Erythroblast (primary cell): ENCODE measurements at regions not wholly inside any gene's neighbourhood (a gene's known extent, or its start where the extent isn't known, plus 50 kb on each side); places are given as distances from the start of the nearest gene placed in this dataset.

ENCODE experiments used
- DNase-seq, 2 experiments: peaks; one replicate each; lab custom pipeline; 2025; lab: John Stamatoyannopoulos, UW
- GATA1 ChIP-seq: IDR thresholded peaks from 2 replicates; pipeline ENCODE4 v1.6.1; 2011; ENCODE audit warnings: low read depth, mild to moderate bottlenecking, control low read depth, low read length, moderate library complexity
- POLR2A ChIP-seq: IDR thresholded peaks from 2 replicates; pipeline ENCODE4 v1.6.1; 2011; ENCODE audit warnings: mild to moderate bottlenecking, low read length

DNA sequence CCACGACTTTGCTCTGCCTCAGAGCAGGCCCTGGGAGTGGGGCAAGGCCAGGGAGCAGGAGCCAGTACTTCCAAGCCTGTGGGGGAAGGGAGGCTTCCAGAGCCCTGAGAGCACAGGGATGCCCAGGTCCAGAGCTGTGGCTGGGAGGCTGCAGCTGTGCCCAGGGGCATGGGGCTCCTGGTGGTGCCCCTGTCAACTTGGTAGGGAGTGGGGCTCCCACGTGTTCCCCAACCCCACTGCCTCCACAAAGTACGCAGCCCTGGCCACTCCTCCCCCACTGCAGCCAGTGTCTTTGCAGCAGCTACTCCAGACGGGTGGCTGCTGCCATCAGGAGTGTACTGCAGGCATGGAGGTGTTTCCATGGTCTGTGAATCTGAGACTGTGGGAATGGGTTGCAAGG lies 294.1 kb upstream of the SNX7 start:
- DNase-seq: no peak
- TF ChIP-seq POLR2A: no peak
- no peak for TF ChIP-seq GATA1

DNA sequence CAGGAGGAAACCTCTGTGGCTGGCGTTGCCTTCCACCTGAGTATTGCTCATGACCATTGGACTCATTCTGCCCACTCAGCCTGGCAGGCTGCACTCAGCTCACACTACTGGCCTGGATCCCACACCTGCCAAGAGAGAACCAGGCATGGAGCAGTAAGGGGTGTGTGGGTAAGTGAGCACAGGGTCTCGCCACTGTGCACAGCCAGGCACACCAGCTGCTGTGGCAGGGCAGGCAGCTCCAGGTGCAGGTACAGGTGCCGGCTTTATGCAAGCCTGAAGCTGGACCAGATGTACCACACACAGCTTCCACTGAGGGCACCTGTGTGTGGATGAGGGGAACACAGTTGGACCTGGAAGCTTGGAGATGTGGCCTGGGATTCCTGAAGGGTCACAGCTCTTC lies 295.2 kb upstream of the SNX7 start:
- no peak for DNase-seq
- TF ChIP-seq GATA1: no peak
- no peak for TF ChIP-seq POLR2A

DNA sequence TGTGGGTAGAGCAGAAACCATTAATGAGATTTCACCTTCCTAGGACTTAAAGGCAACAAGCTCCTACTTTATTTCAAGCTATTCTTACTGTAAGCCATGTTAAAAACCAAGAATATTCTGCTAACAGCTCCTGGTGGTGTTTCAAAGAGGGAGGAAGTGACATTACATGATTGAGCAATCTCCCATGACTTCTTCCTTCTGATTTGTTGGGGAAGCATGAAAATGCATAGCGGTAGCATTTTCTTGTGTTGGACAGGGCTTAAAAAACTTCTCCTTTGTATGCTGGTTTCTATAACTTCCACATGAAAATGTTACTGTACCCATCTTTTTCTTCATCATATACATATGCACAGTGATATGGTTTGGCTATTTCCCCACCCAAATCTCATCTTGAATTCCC lies 297.0 kb upstream of the SNX7 start:
- DNase-seq: no peak
- no peak for TF ChIP-seq GATA1
- no peak for TF ChIP-seq POLR2A

DNA sequence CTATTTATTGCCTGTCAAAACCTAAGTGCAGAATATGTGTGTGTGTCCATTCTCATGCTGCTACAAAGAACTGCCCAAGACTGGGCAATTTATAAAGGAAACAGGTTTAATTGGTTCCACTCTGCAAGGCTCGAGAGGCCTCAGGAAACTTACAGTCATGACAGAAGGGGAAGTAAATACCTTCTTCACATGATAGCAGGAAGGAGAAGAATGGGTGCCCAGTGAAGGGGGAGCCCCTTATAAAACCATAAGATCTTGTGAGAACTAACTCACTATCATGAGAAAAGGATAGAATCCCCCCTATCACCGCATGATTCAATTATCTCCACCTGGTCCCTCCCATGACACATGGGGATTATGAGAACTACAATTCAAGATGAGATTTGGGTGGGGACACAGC lies 300.7 kb upstream of the SNX7 start:
- TF ChIP-seq POLR2A (no peak), GATA1 (no peak)
- DNase-seq: no peak

DNA sequence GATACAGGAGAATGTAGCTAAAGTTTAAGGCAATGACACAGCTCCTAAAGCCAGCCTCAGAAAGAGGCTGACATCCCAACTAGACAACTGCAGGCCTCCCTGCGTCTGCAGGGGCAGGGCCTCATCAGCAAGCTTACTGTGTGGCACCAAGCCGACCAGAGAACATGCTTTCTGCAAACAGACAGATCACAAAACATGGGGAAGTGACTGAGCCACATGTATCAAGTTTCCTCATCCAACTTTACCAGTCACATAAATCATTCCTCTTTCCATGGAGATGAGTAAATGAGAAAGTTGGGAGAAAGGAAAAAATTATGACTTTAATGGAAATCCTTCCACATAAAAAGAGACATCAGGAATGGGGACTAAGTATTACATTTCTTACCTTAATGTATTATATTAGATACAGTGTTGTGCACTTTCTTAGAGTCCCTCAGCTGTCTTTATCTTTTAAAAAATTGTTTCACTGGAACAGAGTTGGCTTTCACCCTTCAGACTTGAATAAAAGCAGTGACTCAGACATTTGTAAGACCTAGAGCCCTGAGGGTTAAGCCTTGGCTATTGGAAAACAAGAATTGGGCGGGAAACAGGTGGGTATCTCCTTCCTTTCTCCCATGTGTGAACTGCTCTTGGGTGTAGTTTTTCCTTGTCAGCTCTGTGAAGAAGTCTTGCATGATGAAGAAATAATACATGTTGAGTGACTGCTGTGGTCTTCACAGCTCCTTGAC lies 305.7 kb upstream of the SNX7 start:
- TF ChIP-seq GATA1 (no peak), POLR2A (no peak)
- DNase-seq: no peak

DNA sequence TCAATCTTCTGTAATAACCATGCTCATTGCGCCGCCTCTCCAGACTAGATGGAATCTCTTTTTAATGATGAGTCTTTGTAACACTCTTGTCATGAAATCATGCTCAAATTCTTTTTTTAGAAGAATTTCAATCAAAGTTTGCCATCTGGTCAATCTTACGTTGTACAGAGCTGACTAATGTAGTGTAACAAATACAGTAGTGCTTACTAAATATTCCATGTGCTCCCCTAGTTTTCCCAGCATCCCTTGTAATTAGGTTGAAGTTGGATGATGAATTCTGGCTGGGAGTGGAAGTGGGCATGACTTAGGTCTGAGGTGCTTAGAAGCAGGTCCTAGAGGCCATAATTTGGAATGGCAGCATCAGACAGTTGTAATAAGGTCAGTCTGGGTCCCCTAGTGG lies 309.1 kb upstream of the SNX7 start:
- DNase-seq: no peak
- TF ChIP-seq POLR2A (no peak), GATA1 (no peak)

DNA sequence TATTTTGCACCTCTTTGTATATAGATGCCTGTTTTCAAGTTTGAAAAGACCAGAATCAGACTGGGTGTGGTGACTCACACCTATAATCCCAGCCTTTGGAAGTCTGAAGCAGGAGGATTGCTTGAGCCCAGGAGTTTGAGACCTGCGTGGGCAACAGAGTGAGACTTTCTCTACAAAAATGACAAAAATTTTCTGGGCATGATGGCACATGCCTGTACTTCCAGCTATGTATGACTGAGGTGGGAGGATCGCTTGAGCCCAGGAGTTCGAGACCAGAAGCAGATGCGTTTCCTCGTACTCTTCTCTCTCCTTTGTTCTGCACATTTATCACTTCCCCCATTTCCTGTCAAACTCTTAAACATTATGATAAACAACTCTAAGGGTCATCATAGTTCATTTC lies 310.0 kb upstream of the SNX7 start:
- DNase-seq: no peak

DNA sequence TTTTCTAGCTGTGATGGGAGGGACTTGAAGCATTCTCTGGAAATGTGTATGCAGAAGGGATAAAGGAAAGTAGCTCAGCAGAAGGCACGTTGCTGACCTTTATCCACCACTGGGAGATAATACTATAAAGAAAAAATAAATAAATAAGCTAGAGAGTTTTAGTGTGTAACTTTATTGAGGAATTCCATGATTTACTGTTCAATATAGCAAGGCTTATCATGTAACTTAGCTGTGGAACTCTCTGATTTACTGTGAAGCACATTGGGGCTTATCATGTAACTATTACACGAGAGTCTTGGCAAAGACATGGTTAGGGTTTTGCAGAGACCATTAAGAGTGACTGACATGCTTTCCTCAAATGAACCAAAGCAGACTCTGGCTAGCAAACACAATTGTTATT lies 316.1 kb upstream of the SNX7 start:
- TF ChIP-seq POLR2A (no peak), GATA1 (no peak)
- no peak for DNase-seq

More for the DNA sequence above, 310.0 kb upstream of the SNX7 start:
- TF ChIP-seq POLR2A (no peak), GATA1 (no peak)

DNA sequence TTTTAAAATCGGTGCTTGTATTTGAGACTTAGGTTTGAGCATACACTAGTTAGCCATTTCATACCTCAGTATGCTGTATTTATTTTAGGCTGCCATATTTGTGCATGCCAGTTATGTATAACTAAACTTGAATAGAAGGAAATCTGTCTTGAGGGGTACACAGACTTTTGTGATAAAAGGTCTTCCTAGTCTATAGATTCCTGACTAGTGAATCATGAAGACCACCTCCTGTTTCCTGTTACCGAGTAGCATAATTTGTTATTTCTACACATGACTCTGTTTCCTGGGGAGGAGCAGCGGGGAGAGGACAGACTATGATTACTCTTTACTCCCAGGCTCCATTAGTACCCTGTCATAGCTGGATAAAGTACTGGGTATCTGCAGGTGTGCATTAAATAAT lies 316.8 kb upstream of the SNX7 start:
- DNase-seq: no peak
- TF ChIP-seq GATA1 (no peak), POLR2A (no peak)

DNA sequence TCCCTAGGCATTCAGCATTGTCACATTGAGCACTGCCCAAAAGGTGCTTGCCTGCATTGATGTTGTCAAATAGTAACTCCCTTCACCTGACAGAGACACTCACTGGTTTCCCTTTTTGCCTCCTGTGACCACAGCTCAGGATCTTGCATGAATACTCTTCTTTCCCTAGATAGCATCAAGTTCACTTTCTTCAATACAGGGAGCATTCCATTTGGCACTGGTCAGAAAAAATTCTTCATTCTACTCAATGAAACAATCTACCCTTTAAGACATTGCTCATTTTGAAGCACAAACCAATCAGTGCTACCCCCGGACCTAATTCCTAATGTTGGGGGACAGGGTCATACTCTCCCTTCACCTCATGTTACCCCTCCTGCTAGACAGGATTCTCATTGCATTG lies 319.0 kb upstream of the SNX7 start:
- no peak for DNase-seq
- no peak for TF ChIP-seq POLR2A
- TF ChIP-seq GATA1: no peak

DNA sequence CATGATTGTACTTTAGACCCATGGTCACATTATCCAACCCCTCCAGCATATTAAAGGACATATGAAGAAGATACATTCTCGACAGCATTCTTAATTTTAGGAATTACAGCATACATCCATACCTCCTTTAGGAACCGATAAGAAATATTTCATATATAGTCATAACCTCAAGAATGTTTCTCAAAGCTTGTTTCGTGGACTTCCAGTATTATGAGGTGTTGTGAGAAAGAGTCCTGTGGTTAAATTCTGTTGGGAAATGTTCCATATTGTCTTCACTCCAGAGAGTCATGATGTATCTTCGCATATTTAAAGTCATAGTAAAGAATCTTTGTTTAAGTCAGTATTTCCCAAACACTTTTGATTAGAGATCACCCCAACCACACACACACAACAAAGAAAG lies 321.0 kb upstream of the SNX7 start:
- TF ChIP-seq GATA1 (no peak), POLR2A (no peak)
- no peak for DNase-seq

DNA sequence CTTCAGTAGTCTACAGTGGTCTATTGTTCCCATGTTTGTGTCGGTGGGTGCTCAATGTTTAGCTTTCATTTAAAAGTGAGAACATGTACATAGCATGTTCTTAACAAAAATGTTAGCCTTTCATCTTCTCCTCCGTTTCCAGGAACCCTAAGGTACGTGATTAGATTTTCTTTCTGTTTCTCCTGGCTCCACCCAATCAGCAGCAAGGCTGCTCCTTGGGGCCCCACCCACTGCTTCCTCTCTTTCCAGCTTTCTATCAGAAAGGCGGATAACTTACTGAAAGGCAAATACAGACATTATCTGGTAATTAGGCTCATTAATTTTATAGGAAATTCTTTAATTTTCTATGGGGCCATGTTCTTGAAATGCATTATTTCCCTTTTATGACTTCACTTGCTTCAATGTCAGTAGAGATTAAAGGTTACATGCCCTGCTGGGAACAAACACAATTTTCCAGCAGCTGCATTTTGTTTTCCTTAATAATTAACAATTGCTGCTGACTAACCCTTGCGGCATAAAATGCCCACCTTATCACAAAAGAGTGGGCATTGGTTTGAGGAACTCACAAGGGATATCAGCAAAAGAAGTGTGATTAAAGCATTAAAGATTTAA lies 324.9 kb upstream of the SNX7 start:
- TF ChIP-seq POLR2A (no peak), GATA1 (no peak)
- DNase-seq: no peak

DNA sequence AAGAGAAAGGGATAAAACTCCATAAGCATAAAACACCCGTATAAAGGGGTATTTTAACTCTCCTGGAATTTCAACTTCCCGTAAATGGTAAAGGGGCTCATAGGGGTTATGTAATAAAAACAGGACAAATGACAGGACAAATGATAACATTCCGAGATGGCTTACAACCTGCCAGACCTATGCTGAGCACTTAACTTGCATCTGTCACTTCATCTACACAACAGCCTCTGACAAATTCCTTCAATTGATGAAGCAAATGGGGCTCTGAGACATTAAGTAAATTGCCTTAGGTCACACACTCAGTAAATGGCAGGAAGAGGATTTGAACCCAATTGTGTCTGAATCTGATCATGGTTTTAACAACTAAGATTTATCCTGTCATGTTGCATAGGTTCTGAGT lies 327.6 kb upstream of the SNX7 start:
- TF ChIP-seq GATA1 (no peak), POLR2A (no peak)
- no peak for DNase-seq

DNA sequence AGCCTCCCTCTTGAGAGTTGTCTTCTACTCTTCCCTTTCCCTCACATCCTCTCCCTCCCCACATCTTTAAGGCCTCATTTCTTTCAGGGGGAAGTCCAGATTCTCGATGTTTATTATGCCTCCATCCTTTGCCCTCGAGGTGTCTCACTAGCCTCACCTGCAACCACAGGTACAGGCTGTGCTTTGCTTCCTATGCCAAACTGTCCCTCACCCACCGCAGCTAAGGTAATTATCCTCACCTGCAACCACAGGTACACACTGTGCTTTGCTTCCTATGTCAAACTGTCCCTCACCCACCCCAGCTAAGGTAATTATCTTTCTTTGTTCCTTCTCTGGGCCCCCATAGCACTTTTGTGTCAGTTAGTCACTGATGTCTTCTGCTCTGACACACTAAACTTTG lies 328.1 kb upstream of the SNX7 start:
- TF ChIP-seq POLR2A (no peak), GATA1 (no peak)
- DNase-seq: no peak
